Frontal cortex (tissue), 3 donors: ENCODE measurements at regions not wholly inside any gene's neighbourhood (a gene's known extent, or its start where the extent isn't known, plus 50 kb on each side); places are given as distances from the start of the nearest gene placed in this dataset.
"Not testable (repeated sequence)": the region's sequence is repeated elsewhere in the genome, so short reads cannot be mapped to it uniquely, and the experiment has no call there.

Experiments used
- DNase-seq, 2 donors: peaks; one replicate each; pipeline ENCODE4 v3.0.0; 2012; ENCODE audit warnings: low spot score in 2 of 2
- FAIRE-seq: peaks from 2 replicates; lab custom pipeline; 2012; peaks lifted over from hg19 to GRCh38; lab: Jason Lieb, UNC
- donor health status: control.
- donor health status: control.
- donor health status: control.

GRCh38 chr5:32842813-32843530 is 131.9 kb downstream of the NPR3 start:
- DNase-seq (no peak), FAIRE-seq (no peak)

GRCh38 chr5:32843531-32843895 is 132.4 kb downstream of the NPR3 start:
- no peak for DNase-seq
- no peak for FAIRE-seq

DNA sequence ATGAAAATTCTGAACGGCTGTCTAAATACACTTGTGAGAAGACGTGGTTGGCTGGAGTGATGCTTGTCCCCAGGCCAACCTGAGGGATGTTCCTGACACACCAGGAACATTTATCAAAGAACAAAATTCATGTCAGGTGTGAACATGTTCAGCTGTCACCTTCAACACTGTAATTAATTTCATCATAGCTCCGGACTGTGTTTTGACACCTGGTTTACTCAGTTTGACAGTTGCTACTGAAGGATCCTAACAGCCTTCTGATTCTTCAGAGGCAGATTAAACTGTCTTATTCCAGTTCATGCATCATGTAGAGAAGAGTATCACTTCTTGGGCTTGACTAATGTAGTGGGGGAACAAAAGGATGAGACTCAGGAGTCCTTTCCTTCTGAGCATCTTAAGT is 134.1 kb downstream of the NPR3 start:
- DNase-seq (no peak), FAIRE-seq (no peak)

GRCh38 chr5:32848120-32848519 is 137.0 kb downstream of the NPR3 start:
- no peak for FAIRE-seq
- DNase-seq = no peak

DNA sequence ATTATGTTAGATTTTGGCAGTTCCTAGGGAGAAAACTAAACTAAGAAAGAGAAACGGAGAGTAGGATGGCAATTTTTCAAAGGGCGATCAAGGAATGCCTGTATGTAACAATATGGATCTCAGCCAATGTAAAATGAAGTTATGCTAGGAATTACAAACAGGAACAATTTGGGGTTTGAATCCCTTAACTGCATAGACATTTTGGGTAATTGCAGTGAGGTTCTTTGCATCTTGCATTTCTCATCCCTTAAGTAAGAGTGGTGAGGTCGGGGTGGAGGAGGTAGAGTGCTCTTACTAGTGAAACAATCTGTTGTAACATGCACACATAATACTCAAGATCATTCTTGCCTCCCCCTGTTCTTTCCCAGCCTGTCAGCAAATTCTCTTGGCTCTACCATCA is 137.6 kb downstream of the NPR3 start:
- no peak for FAIRE-seq
- no peak for DNase-seq

GRCh38 chr5:32850817-32851496 is 139.8 kb downstream of the NPR3 start:
- DNase-seq (no peak), FAIRE-seq (no peak)

DNA sequence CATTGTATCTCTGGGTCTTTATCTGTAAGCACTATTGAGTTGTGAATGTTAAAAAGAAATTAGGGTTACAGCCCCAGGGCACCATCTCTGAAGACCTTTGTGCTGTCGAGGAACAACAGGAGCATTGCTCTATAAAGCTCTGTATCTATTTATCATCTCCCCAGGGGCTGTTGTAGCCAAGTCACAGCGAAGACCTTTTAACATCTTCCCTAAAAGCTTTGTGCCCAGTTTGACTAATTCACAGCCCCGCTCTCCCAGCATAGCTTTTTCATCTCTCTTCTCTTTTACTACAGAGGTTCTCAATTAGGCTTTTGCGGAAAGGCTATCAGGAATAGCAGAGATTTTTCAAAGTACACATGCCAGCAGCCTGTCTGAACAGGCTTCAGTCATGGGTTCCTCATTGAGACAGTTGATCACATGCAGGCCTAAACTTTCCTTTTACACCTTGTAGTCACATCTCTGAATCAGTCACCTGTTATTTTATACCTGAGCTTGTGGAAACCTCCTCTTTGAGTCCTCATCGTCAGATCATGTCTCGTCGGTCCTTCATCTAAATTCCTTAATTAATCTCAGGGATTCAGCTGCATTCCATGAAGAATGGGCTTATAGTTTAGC is 140.5 kb downstream of the NPR3 start:
- no peak for FAIRE-seq
- DNase-seq = no peak

- FAIRE-seq = no peak
- no peak for DNase-seq
These were observed 141.4 kb downstream of the NPR3 start for GRCh38 chr5:32852535-32852934.

GRCh38 chr5:32852976-32853375 is 141.9 kb downstream of the NPR3 start:
- DNase-seq = no peak
- no peak for FAIRE-seq

- FAIRE-seq = no peak
- DNase-seq = no peak
These were observed 143.4 kb downstream of the NPR3 start for GRCh38 chr5:32854473-32854872.

- DNase-seq = no peak
- no peak for FAIRE-seq
These were observed 148.1 kb downstream of the NPR3 start for GRCh38 chr5:32859211-32859641.

- DNase-seq (no peak), FAIRE-seq (no peak)
These were observed 154.4 kb downstream of the NPR3 start for GRCh38 chr5:32865475-32865874.

DNA sequence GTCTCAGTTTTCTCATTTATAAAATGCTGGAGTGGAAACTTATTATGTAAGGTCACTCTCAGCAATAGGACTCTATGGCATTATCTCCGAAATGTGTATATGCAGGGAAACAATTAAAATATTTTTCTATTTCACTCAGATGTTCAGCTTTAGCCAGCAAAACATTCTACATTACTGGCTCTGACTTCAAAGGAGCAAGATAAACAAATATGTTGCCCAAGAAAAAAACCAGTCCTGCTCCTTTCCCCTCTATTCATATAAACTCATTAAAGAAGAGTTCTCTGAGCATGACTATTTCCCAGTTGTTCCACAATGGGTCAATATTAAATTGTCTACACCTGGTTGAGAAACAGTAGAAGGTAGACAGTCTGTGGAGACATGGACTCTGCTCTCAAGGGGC is 155.0 kb downstream of the NPR3 start:
- FAIRE-seq = no peak

GRCh38 chr5:32869216-32869615 is 158.1 kb downstream of the NPR3 start:
- FAIRE-seq (no peak), DNase-seq (no peak)

More for the DNA sequence above, 155.0 kb downstream of the NPR3 start:
- no peak for DNase-seq

DNA sequence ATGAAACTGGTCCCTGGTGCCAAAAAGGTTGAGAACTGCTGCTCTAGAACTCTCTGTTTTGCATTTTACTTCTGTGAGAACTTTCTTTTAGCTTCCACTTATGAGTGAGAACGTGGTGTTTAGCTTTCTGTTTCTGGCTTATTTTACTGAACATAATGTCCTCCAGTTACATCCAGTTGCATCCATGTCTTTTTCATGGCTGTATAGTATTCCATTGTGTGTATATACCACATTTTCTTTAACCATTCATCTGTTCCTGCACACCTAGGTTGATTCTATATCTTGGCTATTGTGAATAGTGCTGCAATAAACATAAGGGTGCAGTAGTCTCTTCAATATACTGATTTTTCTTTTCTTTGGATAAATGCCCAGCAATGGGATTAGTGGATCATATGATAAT is 165.7 kb downstream of the NPR3 start:
- FAIRE-seq (no peak), DNase-seq (no peak)

- FAIRE-seq, DNase-seq: not testable (repeated sequence)
These were observed 168.2 kb downstream of the NPR3 start for GRCh38 chr5:32879364-32879763.

GRCh38 chr5:32880796-32881195 is 169.7 kb downstream of the NPR3 start:
- DNase-seq (no peak), FAIRE-seq (no peak)

GRCh38 chr5:32887390-32887789 is 176.3 kb downstream of the NPR3 start:
- DNase-seq (no peak), FAIRE-seq (no peak)

DNA sequence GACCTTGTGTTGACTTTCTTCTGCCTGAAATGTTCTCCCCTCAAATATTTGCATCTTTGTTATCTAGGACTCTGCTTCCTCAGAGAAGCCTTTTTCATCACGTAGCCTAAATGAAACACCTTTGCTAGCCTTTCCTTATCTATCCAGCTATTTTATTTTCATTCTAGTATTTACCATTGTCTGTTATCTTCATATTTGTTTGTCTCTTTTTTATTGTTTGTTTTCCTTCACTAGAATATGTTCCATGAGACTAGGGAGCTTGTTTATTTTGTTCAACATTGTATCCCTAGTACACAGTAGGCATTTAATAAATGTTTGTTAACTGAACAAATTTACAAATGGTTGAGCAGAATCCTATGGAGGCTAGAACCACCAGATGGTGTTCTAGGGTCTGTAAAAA is 178.0 kb downstream of the NPR3 start:
- FAIRE-seq = no peak
- no peak for DNase-seq

DNA sequence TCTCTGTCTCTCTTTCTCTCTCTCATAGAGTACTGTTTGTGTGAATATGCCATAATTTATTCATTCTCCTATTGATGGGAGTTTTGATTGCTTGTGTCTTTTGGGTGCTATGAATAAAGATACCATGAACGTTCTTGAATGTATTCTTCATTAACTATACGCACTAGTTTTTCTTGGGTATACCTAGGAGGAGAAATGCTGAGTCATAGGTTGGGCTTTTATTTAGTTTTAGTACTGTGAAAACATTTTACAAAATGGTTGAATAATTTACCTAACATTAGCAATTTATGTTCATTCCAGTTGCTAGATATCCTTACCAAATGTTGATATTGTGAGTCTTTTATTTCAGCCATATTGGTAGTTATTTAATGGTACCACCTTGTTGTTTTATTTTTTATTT is 192.5 kb downstream of the NPR3 start:
- DNase-seq (no peak), FAIRE-seq (no peak)

GRCh38 chr5:32908641-32909040 is 197.5 kb downstream of the NPR3 start:
- DNase-seq (no peak), FAIRE-seq (no peak)
